ENCODE measurements at regions not wholly inside any gene's neighbourhood (a gene's known extent, or its start where the extent isn't known, plus 50 kb on each side); places are given as distances from the start of the nearest gene placed in this dataset.

GRCh38 chr5:58228896-58229295 is 231.0 kb downstream of the PLK2 start:
- no peak for TF ChIP-seq ZNF274 (IDR thresholded peaks at IDR 0.05; ENCODE audit: low read depth, low read length)
- TF ChIP-seq YY1 (IDR thresholded peaks at IDR 0.05; ENCODE audit: insufficient read depth, insufficient read length) = no peak
- TF ChIP-seq SUZ12 (IDR thresholded peaks at IDR 0.05; ENCODE audit: extremely low read depth, insufficient read depth, insufficient read length) = no peak
